WERI-Rb-1 (cell line): ENCODE measurements at regions not wholly inside any gene's neighbourhood (a gene's known extent, or its start where the extent isn't known, plus 50 kb on each side); places are given as distances from the start of the nearest gene placed in this dataset.

ENCODE experiments used
- DNase-seq: peaks from one replicate; pipeline ENCODE4 v3.0.0-alpha.2; 2020
- H3K27ac ChIP-seq: fragments of 250-450 bp; sonication (Bioruptor Pico); 2 replicates; pipeline ENCODE4 v1.5.1; 2020; ENCODE audit warnings: mild to moderate bottlenecking, moderate library complexity
- H3K27me3 ChIP-seq: fragments of 250-450 bp; sonication (Bioruptor Pico); 2 replicates; pipeline ENCODE4 v1.5.1; 2021; ENCODE audit warnings: mild to moderate bottlenecking, low read depth, moderate library complexity; ENCODE audit not compliant: insufficient read depth, severe bottlenecking
- H3K36me3 ChIP-seq: fragments of 250-450 bp; sonication (Bioruptor Pico); 2 replicates; pipeline ENCODE4 v1.5.1; 2020; ENCODE audit warnings: mild to moderate bottlenecking, moderate library complexity
- H3K4me3 ChIP-seq: 2 replicates; pipeline ENCODE4 v1.5.1; 2011; ENCODE audit warnings: low read depth, mild to moderate bottlenecking, control low read depth, low read length
- H3K9me3 ChIP-seq: fragments of 250-450 bp; sonication (Bioruptor Pico); 2 replicates; pipeline ENCODE4 v1.5.1; 2021; ENCODE audit warnings: mild to moderate bottlenecking, moderate library complexity; ENCODE audit not compliant: severe bottlenecking
- CTCF ChIP-seq: IDR thresholded peaks from 2 replicates; pipeline ENCODE4 v1.5.1; 2011; ENCODE audit warnings: low read depth, mild to moderate bottlenecking, control low read depth, inconsistent platforms, low read length

GRCh38 chr6:105564121-105564902 lies 161.4 kb upstream of the PREP start:
- DNase-seq, result no peak

GRCh38 chr6:105562027-105562426 lies 159.1 kb upstream of the PREP start:
- Histone ChIP-seq H3K27ac (no peak overlapping the region), H3K4me3 (no peak overlapping the region), H3K9me3 (peaks cover 4% of the 10 kb centered on the region), H3K27me3 (no peaks in the 10 kb centered on the region), H3K36me3 (no peaks in the 10 kb centered on the region)
- DNase-seq, result no peak
- TF ChIP-seq CTCF, result no peak

More at GRCh38 chr6:105564121-105564902, 161.4 kb upstream of the PREP start:
- TF ChIP-seq CTCF, result no peak
- H3K27me3 ChIP-seq, result no peaks in the 10 kb centered on the region
- H3K27ac ChIP-seq, result no peak overlapping the region
- no peaks in the 10 kb centered on the region for H3K36me3 ChIP-seq
- H3K4me3 ChIP-seq, result no peak overlapping the region
- peaks cover 4% of the 10 kb centered on the region for H3K9me3 ChIP-seq

GRCh38 chr6:105561486-105561885 lies 158.6 kb upstream of the PREP start:
- peaks cover 4% of the 10 kb centered on the region for H3K9me3 ChIP-seq
- no peak overlapping the region for H3K27ac ChIP-seq
- no peak for DNase-seq
- H3K4me3 ChIP-seq, result no peak overlapping the region
- no peaks in the 10 kb centered on the region for H3K27me3 ChIP-seq
- no peak for TF ChIP-seq CTCF
- H3K36me3 ChIP-seq, result no peaks in the 10 kb centered on the region

- H3K27me3 ChIP-seq, result no peaks in the 10 kb centered on the region
- H3K36me3 ChIP-seq, result no peaks in the 10 kb centered on the region
- H3K27ac ChIP-seq, result no peak overlapping the region
- peaks cover 9% of the 10 kb centered on the region for H3K9me3 ChIP-seq
- DNase-seq, result no peak
- no peak overlapping the region for H3K4me3 ChIP-seq
- no peak for TF ChIP-seq CTCF
Observed at GRCh38 chr6:105560611-105561066, 157.8 kb upstream of the PREP start.

GRCh38 chr6:105557291-105557690 lies 154.4 kb upstream of the PREP start:
- H3K9me3 ChIP-seq, result peaks cover 5% of the 10 kb centered on the region
- no peaks in the 10 kb centered on the region for H3K27me3 ChIP-seq
- H3K36me3 ChIP-seq, result no peaks in the 10 kb centered on the region
- no peak overlapping the region for H3K4me3 ChIP-seq
- DNase-seq, result peak; percentile 23
- TF ChIP-seq CTCF, result no peak
- no peak overlapping the region for H3K27ac ChIP-seq

- Histone ChIP-seq H3K27me3 (no peaks in the 10 kb centered on the region), H3K36me3 (no peaks in the 10 kb centered on the region), H3K27ac (no peak overlapping the region), H3K4me3 (no peak overlapping the region), H3K9me3 (peaks cover 5% of the 10 kb centered on the region)
- no peak for DNase-seq
- TF ChIP-seq CTCF, result no peak
Observed at GRCh38 chr6:105553171-105553570, 150.3 kb upstream of the PREP start.
